OCI-LY1 (cell line): ENCODE measurements at regions not wholly inside any gene's neighbourhood (a gene's known extent, or its start where the extent isn't known, plus 50 kb on each side); places are given as distances from the start of the nearest gene placed in this dataset.

Experiments used
- H2AFZ ChIP-seq: fragments of 200-600 bp; sonication (generic), shearing (Covaris generic); 2 replicates; pipeline ENCODE4 v1.6.0; 2014; ENCODE audit warnings: antibody characterized with exemption, mild to moderate bottlenecking, low read length
- H3F3A ChIP-seq: fragments of 200-600 bp; sonication (generic), shearing (Covaris generic); 2 replicates; pipeline ENCODE4 v1.6.0; 2014; ENCODE audit warnings: mild to moderate bottlenecking, antibody characterized with exemption, low read length, moderate library complexity; ENCODE audit not compliant: insufficient read depth
- H3K27ac ChIP-seq: fragments of 200-600 bp; sonication (generic); 2 replicates; pipeline ENCODE4 v1.5.1; 2014; ENCODE audit warnings: low read length, mixed run types, mild to moderate bottlenecking, low read depth; ENCODE audit not compliant: poor library complexity, severe bottlenecking
- H3K27me3 ChIP-seq: fragments of 200-600 bp; sonication (generic); 2 replicates; pipeline ENCODE4 v1.6.0; 2014; ENCODE audit warnings: antibody characterized with exemption, mild to moderate bottlenecking, low read length, moderate library complexity; ENCODE audit not compliant: insufficient read depth
- H3K36me3 ChIP-seq: fragments of 200-600 bp; sonication (generic); 2 replicates; pipeline ENCODE4 v1.6.1; 2014; ENCODE audit warnings: mild to moderate bottlenecking, antibody characterized with exemption, low read length, moderate library complexity, mixed read lengths; ENCODE audit not compliant: insufficient read depth
- H3K4me1 ChIP-seq: fragments of 200-600 bp; sonication (generic); 2 replicates; pipeline ENCODE4 v1.5.1; 2014; ENCODE audit warnings: mild to moderate bottlenecking, low read length, moderate library complexity; ENCODE audit not compliant: insufficient read depth, severe bottlenecking
- H3K4me2 ChIP-seq: fragments of 200-600 bp; sonication (generic), shearing (Covaris generic); 2 replicates; pipeline ENCODE4 v1.6.1; 2014; ENCODE audit warnings: low read length
- H3K4me3 ChIP-seq: fragments of 200-600 bp; sonication (generic); 2 replicates; pipeline ENCODE4 v1.5.1; 2014; ENCODE audit warnings: low read length, low read depth, mild to moderate bottlenecking, mixed read lengths; ENCODE audit not compliant: poor library complexity, severe bottlenecking
- H3K79me2 ChIP-seq: fragments of 200-600 bp; shearing (Covaris generic); 2 replicates; pipeline ENCODE4 v1.6.1; 2016; ENCODE audit warnings: mixed run types, low read length, mixed read lengths; ENCODE audit not compliant: insufficient read depth
- H3K9ac ChIP-seq: fragments of 200-600 bp; sonication (generic), shearing (Covaris generic); 2 replicates; pipeline ENCODE4 v1.6.1; 2014; ENCODE audit warnings: mild to moderate bottlenecking, low read length, mixed read lengths
- H3K9me2 ChIP-seq: fragments of 200-600 bp; sonication (generic), shearing (Covaris generic); 2 replicates; pipeline ENCODE4 v1.6.1; 2014; ENCODE audit warnings: low read depth, mild to moderate bottlenecking, low read length, mixed read lengths
- H3K9me3 ChIP-seq: fragments of 200-600 bp; shearing (Covaris generic); 2 replicates; pipeline ENCODE4 v1.6.1; 2014; ENCODE audit warnings: low read length, mixed read lengths
- H4K20me1 ChIP-seq: fragments of 200-600 bp; sonication (generic), shearing (Covaris generic); 2 replicates; pipeline ENCODE4 v1.6.0; 2016; ENCODE audit warnings: mild to moderate bottlenecking, low read length; ENCODE audit not compliant: insufficient read depth
- EZH2 ChIP-seq: fragments of 200-600 bp; sonication (generic), shearing (Covaris generic); IDR thresholded peaks from 2 replicates; pipeline ENCODE4 v1.8.0; 2017; ENCODE audit warnings: borderline replicate concordance, mixed run types, mild to moderate bottlenecking, antibody characterized with exemption, low read length, moderate library complexity, mixed read lengths
- TF ChIP-seq, protein P1 (sequence below): fragments of 200-600 bp; sonication (generic), shearing (Covaris generic); IDR thresholded peaks from 2 replicates; pipeline ENCODE4 v1.5.1; 2017; ENCODE audit warnings: mild to moderate bottlenecking, antibody characterized with exemption, low read length, moderate library complexity, mixed read lengths

GRCh38 chr18:78169174-78169864 is 810.3 kb upstream of the SALL3 start:
- no peak overlapping the region for H3K27ac ChIP-seq

DNA sequence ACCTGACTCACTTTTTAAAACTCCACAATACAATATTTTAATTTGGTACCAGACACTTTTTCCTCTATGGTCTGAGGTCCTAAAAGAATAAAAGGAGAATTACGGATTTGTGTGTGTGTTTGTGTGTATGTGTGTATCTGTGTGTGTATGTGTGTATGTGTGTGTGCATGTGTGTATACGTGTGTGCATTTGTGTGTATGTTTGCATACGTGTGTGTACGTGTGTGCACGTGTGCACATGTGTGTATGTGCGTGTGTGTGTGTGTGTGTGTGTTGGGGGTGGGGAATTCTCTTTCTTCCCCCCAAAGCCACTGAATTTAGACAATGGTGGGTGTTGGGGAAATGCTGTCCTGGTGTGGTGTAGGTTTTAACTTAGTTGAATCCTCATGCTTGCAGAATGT is 807.7 kb upstream of the SALL3 start:
- H3K9me3 ChIP-seq: no peaks in the 10 kb centered on the region
- H3K4me3 ChIP-seq: no peak overlapping the region
- H3K4me2 ChIP-seq: no peak overlapping the region
- H3K36me3 ChIP-seq: no peaks in the 10 kb centered on the region
- H3K27ac ChIP-seq: no peak overlapping the region
- H4K20me1 ChIP-seq: no peaks in the 10 kb centered on the region
- H3K27me3 ChIP-seq: no peaks in the 10 kb centered on the region
- no peaks in the 10 kb centered on the region for H3K9me2 ChIP-seq
- no peaks in the 10 kb centered on the region for H3F3A ChIP-seq
- TF ChIP-seq, protein P1, sequence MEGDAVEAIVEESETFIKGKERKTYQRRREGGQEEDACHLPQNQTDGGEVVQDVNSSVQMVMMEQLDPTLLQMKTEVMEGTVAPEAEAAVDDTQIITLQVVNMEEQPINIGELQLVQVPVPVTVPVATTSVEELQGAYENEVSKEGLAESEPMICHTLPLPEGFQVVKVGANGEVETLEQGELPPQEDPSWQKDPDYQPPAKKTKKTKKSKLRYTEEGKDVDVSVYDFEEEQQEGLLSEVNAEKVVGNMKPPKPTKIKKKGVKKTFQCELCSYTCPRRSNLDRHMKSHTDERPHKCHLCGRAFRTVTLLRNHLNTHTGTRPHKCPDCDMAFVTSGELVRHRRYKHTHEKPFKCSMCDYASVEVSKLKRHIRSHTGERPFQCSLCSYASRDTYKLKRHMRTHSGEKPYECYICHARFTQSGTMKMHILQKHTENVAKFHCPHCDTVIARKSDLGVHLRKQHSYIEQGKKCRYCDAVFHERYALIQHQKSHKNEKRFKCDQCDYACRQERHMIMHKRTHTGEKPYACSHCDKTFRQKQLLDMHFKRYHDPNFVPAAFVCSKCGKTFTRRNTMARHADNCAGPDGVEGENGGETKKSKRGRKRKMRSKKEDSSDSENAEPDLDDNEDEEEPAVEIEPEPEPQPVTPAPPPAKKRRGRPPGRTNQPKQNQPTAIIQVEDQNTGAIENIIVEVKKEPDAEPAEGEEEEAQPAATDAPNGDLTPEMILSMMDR: no peak
- TF ChIP-seq EZH2: no peak
- no peaks in the 10 kb centered on the region for H3K4me1 ChIP-seq
- H3K79me2 ChIP-seq: no peaks in the 10 kb centered on the region
- H3K9ac ChIP-seq: no peak overlapping the region
- H2AFZ ChIP-seq: no peak overlapping the region

More at GRCh38 chr18:78169174-78169864, 810.3 kb upstream of the SALL3 start:
- H3K4me1 ChIP-seq: no peaks in the 10 kb centered on the region
- no peaks in the 10 kb centered on the region for H3K27me3 ChIP-seq
- no peaks in the 10 kb centered on the region for H4K20me1 ChIP-seq
- H3K36me3 ChIP-seq: no peaks in the 10 kb centered on the region
- H2AFZ ChIP-seq: no peak overlapping the region
- H3K9ac ChIP-seq: no peak overlapping the region
- TF ChIP-seq, protein P1: no peak
- no peak for TF ChIP-seq EZH2
- H3K79me2 ChIP-seq: no peaks in the 10 kb centered on the region
- no peak overlapping the region for H3K4me3 ChIP-seq
- H3K9me3 ChIP-seq: no peaks in the 10 kb centered on the region
- H3K9me2 ChIP-seq: no peaks in the 10 kb centered on the region
- no peaks in the 10 kb centered on the region for H3F3A ChIP-seq
- no peak overlapping the region for H3K4me2 ChIP-seq

DNA sequence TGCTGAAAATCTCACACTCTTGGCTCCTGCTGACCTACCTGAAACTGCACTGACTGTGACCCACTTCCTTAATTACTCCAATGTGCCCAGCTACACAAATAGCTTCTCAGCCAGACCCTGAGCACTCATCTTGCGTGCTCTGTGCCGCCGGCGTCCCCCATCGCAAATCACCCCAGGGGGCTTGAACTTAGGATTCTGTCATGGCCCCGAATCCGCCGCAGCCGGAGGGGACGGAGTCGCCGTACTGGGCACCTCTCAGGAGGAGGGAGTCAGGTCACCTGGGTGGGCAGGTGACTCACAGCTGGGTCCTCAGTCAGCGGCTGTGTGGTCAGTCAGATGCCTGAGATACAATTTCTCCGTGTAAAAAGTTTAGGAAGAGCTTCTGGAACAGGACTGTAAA is 804.9 kb upstream of the SALL3 start:
- Histone ChIP-seq H3K36me3 (no peaks in the 10 kb centered on the region), H3F3A (no peaks in the 10 kb centered on the region), H4K20me1 (no peaks in the 10 kb centered on the region), H3K4me3 (no peak overlapping the region), H3K27ac (no peak overlapping the region), H3K9me3 (no peaks in the 10 kb centered on the region), H3K4me1 (no peaks in the 10 kb centered on the region), H2AFZ (no peak overlapping the region), H3K27me3 (no peaks in the 10 kb centered on the region), H3K9ac (no peak overlapping the region), H3K9me2 (no peaks in the 10 kb centered on the region), H3K4me2 (no peak overlapping the region), H3K79me2 (no peaks in the 10 kb centered on the region)
- TF ChIP-seq EZH2: no peak
- TF ChIP-seq, protein P1: no peak
